Breast epithelium (tissue), 3 donors: ENCODE measurements at regions not wholly inside any gene's neighbourhood (a gene's known extent, or its start where the extent isn't known, plus 50 kb on each side); places are given as distances from the start of the nearest gene placed in this dataset.

Experiments
- CTCF ChIP-seq, 3 donors: fragments of 450-650 bp; IDR thresholded peaks; one replicate each; pipeline ENCODE4 v1.5.1; 2016 to 2017; ENCODE audit warnings: antibody characterized with exemption in 3 of 3, mild to moderate bottlenecking in 3 of 3, moderate library complexity in 3 of 3
- POLR2AphosphoS5 ChIP-seq, 3 donors: sonication (generic); formaldehyde crosslinking; IDR thresholded peaks; one replicate each; pipeline ENCODE4 v1.6.1; 2017; ENCODE audit warnings: antibody characterized with exemption in 3 of 3

GRCh38 chr6:95142661-95143335 is 434.5 kb upstream of the MANEA start:
- TF ChIP-seq POLR2AphosphoS5 (IDR thresholded peaks at IDR 0.05) (no peak), CTCF (IDR thresholded peaks at IDR 0.05) (no peak)
